GM10248 (cell line): ENCODE measurements at regions not wholly inside any gene's neighbourhood (a gene's known extent, or its start where the extent isn't known, plus 50 kb on each side); places are given as distances from the start of the nearest gene placed in this dataset.
"Not testable (repeated sequence)": the region's sequence is repeated elsewhere in the genome, so short reads cannot be mapped to it uniquely, and the experiment has no call there.

Experiments
- CTCF ChIA-PET: fragments of 300-600 bp; sonication (Branson Sonifier 250); formaldehyde crosslinking; extraction: SDS; loops from one replicate; lab custom pipeline; 2021; ENCODE audit warnings: antibody characterized with exemption; lab: Yijun Ruan, JAX
- POLR2A ChIA-PET: fragments of 350-650 bp; sonication (Branson Sonifier 250); formaldehyde crosslinking; extraction: SDS; loops from one replicate; lab custom pipeline; 2020; ENCODE audit warnings: antibody characterized with exemption; lab: Yijun Ruan, JAX
- DNase-seq: peaks from one replicate; pipeline ENCODE4 v3.0.0; 2012; ENCODE audit errors: extremely low spot score
- CTCF ChIP-seq: IDR thresholded peaks from 2 replicates; pipeline ENCODE4 v1.5.1; 2012; ENCODE audit warnings: mild to moderate bottlenecking, low read depth; ENCODE audit errors: extremely low read depth, missing control alignments, control extremely low read depth

GRCh38 chr18:10094655-10095054, 180.8 kb downstream of the VAPA start:
- ChIA-PET POLR2A (no interaction called here), CTCF (interaction anchor here (1.4 kb wide), 1 partner anchor 9 kb away, joined by 4 read pairs; no protein-coding TSS in a partner anchor)
- DNase-seq = no peak
- no peak for TF ChIP-seq CTCF

GRCh38 chr18:10095356-10095755, 181.5 kb downstream of the VAPA start:
- no peak for TF ChIP-seq CTCF
- ChIA-PET CTCF (interaction anchor here (1.4 kb wide), 1 partner anchor 10 kb away, joined by 4 read pairs; no protein-coding TSS in a partner anchor), POLR2A (no interaction called here)
- DNase-seq = no peak

- ChIA-PET POLR2A (no interaction called here), CTCF (no interaction called here)
- DNase-seq = no peak
- TF ChIP-seq CTCF = no peak
Measured at GRCh38 chr18:10099539-10100140, 185.8 kb downstream of the VAPA start.

GRCh38 chr18:10100196-10100595, 186.4 kb downstream of the VAPA start:
- CTCF ChIA-PET = no interaction called here
- TF ChIP-seq CTCF = no peak

GRCh38 chr18:10100941-10101701, 187.3 kb downstream of the VAPA start:
- ChIA-PET CTCF (no interaction called here), POLR2A (no interaction called here)
- TF ChIP-seq CTCF = no peak
- DNase-seq = no peak

More at GRCh38 chr18:10100196-10100595, 186.4 kb downstream of the VAPA start:
- POLR2A ChIA-PET = no interaction called here
- DNase-seq = no peak

- ChIA-PET POLR2A (no interaction called here), CTCF (no interaction called here)
- TF ChIP-seq CTCF = no peak
- DNase-seq = no peak
Measured at GRCh38 chr18:10101729-10102128, 187.9 kb downstream of the VAPA start.

- DNase-seq, POLR2A ChIA-PET, CTCF ChIA-PET: not testable (repeated sequence)
Measured at GRCh38 chr18:10105118-10105517, 191.3 kb downstream of the VAPA start.
